H9 (cell line): ENCODE measurements at regions not wholly inside any gene's neighbourhood (a gene's known extent, or its start where the extent isn't known, plus 50 kb on each side); places are given as distances from the start of the nearest gene placed in this dataset.
A peak's percentile ranks its signal among the peaks of the same experiment; 100 is the strongest.

Source experiments
- DNase-seq: peaks from one replicate; pipeline ENCODE4 v3.0.0-alpha.2; 2017
- H2AFZ ChIP-seq: one replicate; pipeline ENCODE4 v1.6.1; 2013; ENCODE audit warnings: mild to moderate bottlenecking, low read length, control low read depth, moderate library complexity
- H2AK5ac ChIP-seq: 2 replicates; pipeline ENCODE4 v1.6.1; 2013; ENCODE audit warnings: low read length, control low read depth, mixed read lengths; ENCODE audit not compliant: insufficient read length
- H2BK120ac ChIP-seq: one replicate; pipeline ENCODE4 v1.6.1; 2013; ENCODE audit warnings: low read depth, mild to moderate bottlenecking, low read length, control low read depth, inconsistent platforms; ENCODE audit not compliant: poor library complexity, severe bottlenecking
- H2BK12ac ChIP-seq: 2 replicates; pipeline ENCODE4 v1.6.1; 2013; ENCODE audit warnings: low read length, control low read depth, mixed read lengths, low read depth; ENCODE audit not compliant: insufficient read length
- H2BK15ac ChIP-seq: 2 replicates; pipeline ENCODE4 v1.6.1; 2013; ENCODE audit warnings: low read depth, low read length, control low read depth
- H2BK20ac ChIP-seq: one replicate; pipeline ENCODE4 v1.6.1; 2013; ENCODE audit warnings: low read depth, mild to moderate bottlenecking, low read length, control low read depth, inconsistent platforms; ENCODE audit not compliant: poor library complexity, severe bottlenecking
- H2BK5ac ChIP-seq: 2 replicates; pipeline ENCODE4 v1.6.1; 2013; ENCODE audit warnings: low read length, control low read depth, mixed read lengths; ENCODE audit not compliant: insufficient read length
- H3K14ac ChIP-seq: 2 replicates; pipeline ENCODE4 v1.6.1; 2013; ENCODE audit warnings: low read length, control low read depth; ENCODE audit not compliant: insufficient read depth
- H3K18ac ChIP-seq: 2 replicates; pipeline ENCODE4 v1.6.1; 2013; ENCODE audit warnings: low read depth, mild to moderate bottlenecking, mixed read lengths, low read length, control low read depth; ENCODE audit not compliant: insufficient read length
- H3K23ac ChIP-seq: 2 replicates; pipeline ENCODE4 v1.6.1; 2013; ENCODE audit warnings: low read length, control low read depth, mixed read lengths, low read depth; ENCODE audit not compliant: insufficient read length
- H3K23me2 ChIP-seq: 2 replicates; pipeline ENCODE4 v1.6.1; 2013; ENCODE audit warnings: low read depth, mild to moderate bottlenecking, mixed read lengths, low read length, control low read depth; ENCODE audit not compliant: insufficient read length, poor library complexity, severe bottlenecking
- H3K27ac ChIP-seq: 2 replicates; pipeline ENCODE4 v1.5.1; 2013; ENCODE audit warnings: low read length, control low read depth, mixed read lengths, low read depth; ENCODE audit not compliant: insufficient read length
- H3K27me3 ChIP-seq: 2 replicates; pipeline ENCODE4 v1.6.1; 2013; ENCODE audit warnings: low read length, control low read depth, inconsistent platforms; ENCODE audit not compliant: insufficient read depth
- H3K4ac ChIP-seq: 2 replicates; pipeline ENCODE4 v1.6.1; 2013; ENCODE audit warnings: low read depth, mild to moderate bottlenecking, control low read depth, inconsistent platforms, low read length, moderate library complexity
- H3K4me1 ChIP-seq: 2 replicates; pipeline ENCODE4 v1.6.1; 2013; ENCODE audit warnings: low read length, control low read depth, inconsistent platforms; ENCODE audit not compliant: insufficient read depth
- H3K4me2 ChIP-seq: 2 replicates; pipeline ENCODE4 v1.6.1; 2013; ENCODE audit warnings: low read length, control low read depth, mixed read lengths; ENCODE audit not compliant: insufficient read length, insufficient read depth
- H3K56ac ChIP-seq: 2 replicates; pipeline ENCODE4 v1.6.1; 2013; ENCODE audit warnings: low read depth, mild to moderate bottlenecking, mixed read lengths, low read length, control low read depth; ENCODE audit not compliant: insufficient read length
- H3K79me1 ChIP-seq: 2 replicates; pipeline ENCODE4 v1.6.1; 2013; ENCODE audit warnings: low read depth, mild to moderate bottlenecking, moderate library complexity, low read length, control low read depth, inconsistent platforms; ENCODE audit not compliant: insufficient read depth, poor library complexity, severe bottlenecking
- H3K79me2 ChIP-seq: 2 replicates; pipeline ENCODE4 v1.6.1; 2013; ENCODE audit warnings: low read length, control low read depth, inconsistent platforms; ENCODE audit not compliant: insufficient read depth
- H3K9ac ChIP-seq: 2 replicates; pipeline ENCODE4 v1.6.1; 2013; ENCODE audit warnings: low read length, control low read depth, mixed read lengths; ENCODE audit not compliant: insufficient read length; ENCODE audit errors: extremely low read depth
- H3K9me3 ChIP-seq: one replicate; pipeline ENCODE4 v1.6.1; 2013; ENCODE audit warnings: low read depth, low read length, inconsistent platforms; ENCODE audit not compliant: control insufficient read depth
- H3T11ph ChIP-seq: one replicate; pipeline ENCODE4 v1.6.1; 2013; ENCODE audit warnings: mild to moderate bottlenecking, low read length, control low read depth, inconsistent platforms
- H4K20me1 ChIP-seq: one replicate; pipeline ENCODE4 v1.6.1; 2013; ENCODE audit not compliant: control insufficient read depth, insufficient read length, insufficient read depth
- H4K5ac ChIP-seq: 2 replicates; pipeline ENCODE4 v1.6.1; 2013; ENCODE audit warnings: low read depth, mild to moderate bottlenecking, mixed read lengths, low read length, control low read depth; ENCODE audit not compliant: insufficient read length
- H4K8ac ChIP-seq: replicated peaks from 2 replicates; pipeline ENCODE4 v1.6.1; 2013; ENCODE audit warnings: low read length, control low read depth, mixed read lengths, low read depth; ENCODE audit not compliant: insufficient read length
- H4K91ac ChIP-seq: 2 replicates; pipeline ENCODE4 v1.6.1; 2013; ENCODE audit warnings: low read depth, mild to moderate bottlenecking, moderate library complexity, mixed read lengths, low read length, control low read depth; ENCODE audit not compliant: insufficient read length
- H3K27ac Mint-ChIP-seq, 3 experiments: 2 replicates in 2 of 3; 3 replicates in 1 of 3; pipeline ENCODE4 v1.8.0; 2020 to 2021; ENCODE audit warnings: mixed read lengths in 3 of 3, mild to moderate bottlenecking in 1 of 3, moderate library complexity in 1 of 3
- H3K27me3 Mint-ChIP-seq: 2 replicates; pipeline ENCODE4 v1.8.0; 2021; ENCODE audit warnings: low read depth, mild to moderate bottlenecking, moderate library complexity, mixed read lengths
- H3K36me3 Mint-ChIP-seq, 3 experiments: 2 replicates in 2 of 3; 3 replicates in 1 of 3; pipeline ENCODE4 v1.8.0; 2020 to 2021; ENCODE audit warnings: low read depth in 3 of 3, mixed read lengths in 3 of 3; ENCODE audit not compliant: insufficient read depth in 1 of 3
- H3K4me1 Mint-ChIP-seq, 2 experiments: 2 replicates each; pipeline ENCODE4 v1.8.0; 2020; ENCODE audit warnings: mixed read lengths in 2 of 2
- H3K4me3 Mint-ChIP-seq, 2 experiments: 2 replicates in 1 of 2; 3 replicates in 1 of 2; pipeline ENCODE4 v1.8.0; 2020 to 2021; ENCODE audit warnings: mild to moderate bottlenecking in 2 of 2, mixed read lengths in 2 of 2, moderate library complexity in 1 of 2
- H3K9me3 Mint-ChIP-seq, 2 experiments: 2 replicates in 1 of 2; 3 replicates in 1 of 2; pipeline ENCODE4 v1.8.0; 2020; ENCODE audit warnings: mild to moderate bottlenecking in 2 of 2, mixed read lengths in 2 of 2, moderate library complexity in 1 of 2
- WGBS: extraction: QIAGEN DNeasy Blood & Tissue Kit; methylation state at CpG from one replicate; pipeline ENCODE4 v1.1.7; 2013; ENCODE audit warnings: missing lambda C conversion rate, low lambda C conversion rate, mixed read lengths; ENCODE audit not compliant: insufficient read length; ENCODE audit errors: extremely low coverage; 5-methylcytosine and 5-hydroxymethylcytosine counted together
- TF ChIP-seq, protein P1 (sequence below): fragments of 200-600 bp; sonication (generic); conservative IDR thresholded peaks from 3 replicates; pipeline ENCODE4 v1.8.0; 2021; ENCODE audit warnings: antibody characterized with exemption, mild to moderate bottlenecking

DNA sequence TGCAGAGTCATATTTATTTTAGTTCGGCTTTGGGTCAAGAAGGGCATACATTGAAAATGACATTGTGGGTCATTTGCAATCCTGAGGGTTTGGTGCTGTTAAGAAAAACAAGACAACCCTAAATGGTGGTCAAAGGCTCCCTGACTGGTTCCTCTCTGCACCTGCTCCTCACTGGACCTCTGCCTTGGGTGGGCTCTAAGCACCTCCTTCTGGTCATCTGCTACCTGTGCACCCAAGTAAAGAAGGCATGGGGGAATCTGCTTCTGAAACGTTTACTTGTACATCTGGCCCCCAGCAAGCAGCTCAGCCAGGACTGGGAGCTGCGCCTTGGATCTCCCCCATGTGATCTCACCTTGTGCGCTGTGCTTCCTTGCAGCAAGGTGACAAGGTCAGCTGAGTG is 55.2 kb upstream of the MAL start:
- Histone ChIP-seq H3K79me2 (no peaks in the 10 kb centered on the region), H2AFZ (no peak overlapping the region), H3K23me2 (no peaks in the 10 kb centered on the region), H3K9me3 (no peaks in the 10 kb centered on the region), H2BK20ac (no peak overlapping the region), H2BK5ac (no peak overlapping the region), H2BK15ac (no peak overlapping the region), H3K56ac (no peak overlapping the region), H4K91ac (no peak overlapping the region), H3K4me2 (no peak overlapping the region), H3K9ac (no peak overlapping the region), H3K27me3 (no peaks in the 10 kb centered on the region), H4K5ac (no peak overlapping the region), H3K4me1 (no peaks in the 10 kb centered on the region), H4K20me1 (no peaks in the 10 kb centered on the region), H3T11ph (no peak overlapping the region), H2BK12ac (no peak overlapping the region), H3K23ac (no peak overlapping the region), H3K18ac (no peak overlapping the region), H3K4ac (no peak overlapping the region), H3K79me1 (no peaks in the 10 kb centered on the region), H2BK120ac (no peak overlapping the region), H3K14ac (no peak overlapping the region), H4K8ac (no peak overlapping the region), H2AK5ac (no peak overlapping the region), H3K27ac (no peak overlapping the region)
- no CpG with 5 or more reads among the region's 4 CpGs for WGBS
- Mint-ChIP-seq H3K9me3 (peaks cover 0 to 13% of the 10 kb centered on the region in 2 experiments; a peak in 4 of 5 replicates), H3K27ac (no peak overlapping the region), H3K4me1 (peaks cover 9 to 10% of the 10 kb centered on the region in 2 experiments; a peak in 3 of 4 replicates), H3K27me3 (peaks cover 82% of the 10 kb centered on the region), H3K36me3 (no peaks in the 10 kb centered on the region; a peak in 1 of 7 replicates), H3K4me3 (no peak overlapping the region)
- TF ChIP-seq, protein P1, sequence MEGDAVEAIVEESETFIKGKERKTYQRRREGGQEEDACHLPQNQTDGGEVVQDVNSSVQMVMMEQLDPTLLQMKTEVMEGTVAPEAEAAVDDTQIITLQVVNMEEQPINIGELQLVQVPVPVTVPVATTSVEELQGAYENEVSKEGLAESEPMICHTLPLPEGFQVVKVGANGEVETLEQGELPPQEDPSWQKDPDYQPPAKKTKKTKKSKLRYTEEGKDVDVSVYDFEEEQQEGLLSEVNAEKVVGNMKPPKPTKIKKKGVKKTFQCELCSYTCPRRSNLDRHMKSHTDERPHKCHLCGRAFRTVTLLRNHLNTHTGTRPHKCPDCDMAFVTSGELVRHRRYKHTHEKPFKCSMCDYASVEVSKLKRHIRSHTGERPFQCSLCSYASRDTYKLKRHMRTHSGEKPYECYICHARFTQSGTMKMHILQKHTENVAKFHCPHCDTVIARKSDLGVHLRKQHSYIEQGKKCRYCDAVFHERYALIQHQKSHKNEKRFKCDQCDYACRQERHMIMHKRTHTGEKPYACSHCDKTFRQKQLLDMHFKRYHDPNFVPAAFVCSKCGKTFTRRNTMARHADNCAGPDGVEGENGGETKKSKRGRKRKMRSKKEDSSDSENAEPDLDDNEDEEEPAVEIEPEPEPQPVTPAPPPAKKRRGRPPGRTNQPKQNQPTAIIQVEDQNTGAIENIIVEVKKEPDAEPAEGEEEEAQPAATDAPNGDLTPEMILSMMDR = peak; percentile 27; the same call in 1 of the 3 replicates
- no peak for DNase-seq
